ENCODE measurements at regions not wholly inside any gene's neighbourhood (a gene's known extent, or its start where the extent isn't known, plus 50 kb on each side); places are given as distances from the start of the nearest gene placed in this dataset.
A peak's percentile ranks its signal among the peaks of the same experiment; 100 is the strongest.
"Not testable (repeated sequence)": the region's sequence is repeated elsewhere in the genome, so short reads cannot be mapped to it uniquely, and the experiment has no call there.

GRCh38 chr9:94033383-94033782, 50.9 kb upstream of the PTPDC1 start:
- DNase-seq (ENCODE audit: low spot score), result no peak

- no peak for DNase-seq (ENCODE audit: low spot score)
Observed at GRCh38 chr9:94031946-94032345, 52.3 kb upstream of the PTPDC1 start.

GRCh38 chr9:94031380-94031779, 52.9 kb upstream of the PTPDC1 start:
- DNase-seq (ENCODE audit: low spot score), result no peak

- peak; percentile 73 for DNase-seq (ENCODE audit: low spot score)
Observed at GRCh38 chr9:94030318-94031179, 53.7 kb upstream of the PTPDC1 start.

- DNase-seq (ENCODE audit: low spot score), result no peak
Observed at GRCh38 chr9:94029932-94030317, 54.3 kb upstream of the PTPDC1 start.

- no peak for DNase-seq (ENCODE audit: low spot score)
Observed at GRCh38 chr9:94026816-94027215, 57.4 kb upstream of the PTPDC1 start.

GRCh38 chr9:94022476-94022875, 61.8 kb upstream of the PTPDC1 start:
- not testable (repeated sequence) for DNase-seq (ENCODE audit: low spot score)

GRCh38 chr9:94020836-94021235, 63.4 kb upstream of the PTPDC1 start:
- not testable (repeated sequence) for DNase-seq (ENCODE audit: low spot score)

GRCh38 chr9:94018628-94019027, 63.5 kb upstream of the BARX1 start:
- DNase-seq (ENCODE audit: low spot score), result no peak

- DNase-seq (ENCODE audit: low spot score), result no peak
Observed at GRCh38 chr9:94017939-94018531, 62.9 kb upstream of the BARX1 start.

GRCh38 chr9:94016744-94017143, 61.6 kb upstream of the BARX1 start:
- no peak for DNase-seq (ENCODE audit: low spot score)

GRCh38 chr9:94014920-94015319, 59.8 kb upstream of the BARX1 start:
- DNase-seq (ENCODE audit: low spot score), result no peak

- DNase-seq (ENCODE audit: low spot score), result no peak
Observed at GRCh38 chr9:94014066-94014654, 59.0 kb upstream of the BARX1 start.

- DNase-seq (ENCODE audit: low spot score), result peak; percentile 21
Observed at GRCh38 chr9:94010980-94011533, 55.9 kb upstream of the BARX1 start.

- no peak for DNase-seq (ENCODE audit: low spot score)
Observed at GRCh38 chr9:94005272-94005901, 50.2 kb upstream of the BARX1 start.

Measured in CD4-positive, alpha-beta T cell treated with Interleukin-6 at 100 ng/mL for 8 hours (primary cell).